Pancreas (tissue), 10 donors: ENCODE measurements at regions not wholly inside any gene's neighbourhood (a gene's known extent, or its start where the extent isn't known, plus 50 kb on each side); places are given as distances from the start of the nearest gene placed in this dataset.
"Not testable (repeated sequence)": the region's sequence is repeated elsewhere in the genome, so short reads cannot be mapped to it uniquely, and the experiment has no call there.

Experiments used
- ATAC-seq, 4 donors: fragments of 200-7000 bp; cut with Tn5 transposase; one replicate each; pipeline versions ENCODE4 v1.8.0 to v1.9.1; 2020; ENCODE audit warnings: mild to moderate bottlenecking in 4 of 4, moderate library complexity in 4 of 4
- DNase-seq, 6 donors: peaks; one replicate each; pipeline ENCODE4 v3.0.0-alpha.2; 2020
- FAIRE-seq: peaks from 2 replicates; lab custom pipeline; 2012; peaks lifted over from hg19 to GRCh38; lab: Jason Lieb, UNC
- H3K27ac ChIP-seq, 4 donors: fragments of 200-600 bp; sonication (generic); 1 replicate in 3 of 4; 2 replicates in 1 of 4; pipeline versions ENCODE4 v1.5.0 to v1.8.0; 2020
- H3K27me3 ChIP-seq, 4 donors: fragments of 200-600 bp; one replicate each; pipeline ENCODE4 v1.8.0; 2021
- H3K36me3 ChIP-seq, 3 donors: fragments of 200-600 bp; sonication (generic) in 1 of 3; one replicate each; pipeline versions ENCODE4 v1.5.0 to v1.8.0; 2020 to 2021
- H3K4me1 ChIP-seq, 3 donors: fragments of 200-600 bp; one replicate each; pipeline ENCODE4 v1.8.0; 2021
- H3K4me3 ChIP-seq, 4 donors: fragments of 200-600 bp; sonication (generic) in 2 of 4; one replicate each; pipeline versions ENCODE4 v1.5.0 to v1.8.0; 2020 to 2021
- H3K9me3 ChIP-seq, 4 donors: fragments of 200-600 bp; one replicate each; pipeline ENCODE4 v1.8.0; 2021
- CTCF ChIP-seq, 4 donors: fragments of 200-600 bp; sonication (generic) in 3 of 4; IDR thresholded peaks; one replicate each; pipeline versions ENCODE4 v1.5.0 to v1.8.0; 2021; ENCODE audit warnings: antibody characterized with exemption in 4 of 4
- WGBS, 2 donors: extraction: QIAGEN DNeasy Blood & Tissue Kit; methylation state at CpG; one replicate each; pipeline ENCODE4 v1.1.7; 2013; 5-methylcytosine and 5-hydroxymethylcytosine counted together
- intact Hi-C, 3 donors: fragments of 100-400 bp; cut with DNase I; formaldehyde crosslinking; loops; one replicate each; pipeline versions ENCODE4 v1.11.1 to v1.14.2; 2022
- donor health status: healthy with polysubstance abuse.
- donor health status: DM: no; HTN: no; CAD: no; lungs with moderate emphysema.
- donor health status: DM: no; HTN: no; CAD: no.
- donor health status: control.
- donor health status: control.
- donor health status: Bipolar disorder and iron deficiency.
- donor health status: DM: yes; HTN: yes; CAD: no.
- donor health status: DM: no; HTN: no; CAD: no.
- donor health status: DM: no; HTN: no; CAD: no.
- donor health status: DM: yes; HTN: yes; CAD: no.

- intact Hi-C loops: no loop called here
- Histone ChIP-seq H3K4me3 (no peak overlapping the region), H3K36me3 (no peaks in the 10 kb centered on the region), H3K9me3 (no peaks in the 10 kb centered on the region), H3K27me3 (no peaks in the 10 kb centered on the region), H3K27ac (no peak overlapping the region), H3K4me1 (no peaks in the 10 kb centered on the region)
- DNase-seq (no peak), ATAC-seq (no peak), FAIRE-seq (no peak)
- no peak for TF ChIP-seq CTCF (IDR thresholded peaks at IDR 0.05)
- 11 to 20% methylated on average over 3 of the region's 3 CpGs for WGBS, 2 donors
These were observed 477.9 kb downstream of the SHISA9 start for GRCh38 chr16:13379266-13379665.

- 45 to 57% methylated on average over 1 of the region's 1 CpG for WGBS, 2 donors
- H3K27ac ChIP-seq, H3K36me3 ChIP-seq, FAIRE-seq, ATAC-seq, intact Hi-C loops, H3K27me3 ChIP-seq, H3K9me3 ChIP-seq, H3K4me3 ChIP-seq, DNase-seq, H3K4me1 ChIP-seq: not testable (repeated sequence)
These were observed 484.0 kb downstream of the SHISA9 start for GRCh38 chr16:13385156-13386040.

GRCh38 chr16:13390093-13390985 is 488.9 kb downstream of the SHISA9 start:
- TF ChIP-seq CTCF (IDR thresholded peaks at IDR 0.05): no peak
- H3K4me1 ChIP-seq: no peaks in the 10 kb centered on the region
- no peaks in the 10 kb centered on the region for H3K9me3 ChIP-seq
- no peak overlapping the region for H3K4me3 ChIP-seq
- intact Hi-C loops: no loop called here
- no peaks in the 10 kb centered on the region for H3K36me3 ChIP-seq
- DNase-seq (no peak), ATAC-seq (no peak), FAIRE-seq (no peak)
- 46 to 54% methylated on average over 7 of the region's 7 CpGs for WGBS, 2 donors
- H3K27me3 ChIP-seq: no peaks in the 10 kb centered on the region
- H3K27ac ChIP-seq: no peak overlapping the region

GRCh38 chr16:13390986-13391305 is 489.5 kb downstream of the SHISA9 start:
- no peak for TF ChIP-seq CTCF (IDR thresholded peaks at IDR 0.05)
- FAIRE-seq (no peak), ATAC-seq (no peak), DNase-seq (no peak)
- no peaks in the 10 kb centered on the region for H3K36me3 ChIP-seq
- H3K4me1 ChIP-seq: no peaks in the 10 kb centered on the region
- H3K9me3 ChIP-seq: no peaks in the 10 kb centered on the region
- H3K4me3 ChIP-seq: no peak overlapping the region
- H3K27me3 ChIP-seq: no peaks in the 10 kb centered on the region
- intact Hi-C loops: no loop called here
- H3K27ac ChIP-seq: no peak overlapping the region

GRCh38 chr16:13391337-13391736 is 489.9 kb downstream of the SHISA9 start:
- no peaks in the 10 kb centered on the region for H3K9me3 ChIP-seq
- no peak for DNase-seq
- WGBS, 2 donors: 34 to 40% methylated on average over 3 of the region's 3 CpGs

More at GRCh38 chr16:13391337-13391736, 489.9 kb downstream of the SHISA9 start:
- TF ChIP-seq CTCF (IDR thresholded peaks at IDR 0.05): no peak
- no peak overlapping the region for H3K4me3 ChIP-seq
- ATAC-seq (no peak), FAIRE-seq (no peak)
- intact Hi-C loops: no loop called here
- H3K36me3 ChIP-seq: no peaks in the 10 kb centered on the region
- H3K27me3 ChIP-seq: no peaks in the 10 kb centered on the region
- H3K4me1 ChIP-seq: no peaks in the 10 kb centered on the region
- H3K27ac ChIP-seq: no peak overlapping the region
